Hematopoietic multipotent progenitor cell treated with erythropoietin and hydrocortisone succinate and interleukin-3 and kit ligand, for 6 days (in vitro differentiated cells): ENCODE measurements at regions not wholly inside any gene's neighbourhood (a gene's known extent, or its start where the extent isn't known, plus 50 kb on each side); places are given as distances from the start of the nearest gene placed in this dataset.
A peak's percentile ranks its signal among the peaks of the same experiment; 100 is the strongest.
"Not testable (repeated sequence)": the region's sequence is repeated elsewhere in the genome, so short reads cannot be mapped to it uniquely, and the experiment has no call there.

ENCODE experiments used
- DNase-seq: peaks from one replicate; pipeline ENCODE4 v3.0.0-alpha.2; 2015

DNA sequence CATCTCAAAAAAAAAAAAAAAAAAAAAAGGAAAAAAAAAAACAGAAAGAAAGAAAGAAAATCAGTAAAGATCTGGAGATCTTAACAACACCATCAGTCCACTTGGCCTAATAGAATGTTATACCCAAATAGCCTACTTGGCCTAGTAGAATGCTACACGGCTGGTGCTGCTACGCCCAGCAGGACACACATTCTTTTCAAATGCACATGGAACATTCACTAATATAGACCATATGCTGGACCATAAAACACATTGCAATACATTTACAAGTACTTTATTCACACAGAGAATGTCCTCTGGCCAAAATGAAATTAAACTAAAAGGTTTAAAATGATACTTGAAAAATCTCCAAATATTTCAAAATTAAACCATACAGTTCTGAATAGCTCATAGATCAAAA, 80.0 kb upstream of the TNFAIP3 start:
- DNase-seq: no peak

DNA sequence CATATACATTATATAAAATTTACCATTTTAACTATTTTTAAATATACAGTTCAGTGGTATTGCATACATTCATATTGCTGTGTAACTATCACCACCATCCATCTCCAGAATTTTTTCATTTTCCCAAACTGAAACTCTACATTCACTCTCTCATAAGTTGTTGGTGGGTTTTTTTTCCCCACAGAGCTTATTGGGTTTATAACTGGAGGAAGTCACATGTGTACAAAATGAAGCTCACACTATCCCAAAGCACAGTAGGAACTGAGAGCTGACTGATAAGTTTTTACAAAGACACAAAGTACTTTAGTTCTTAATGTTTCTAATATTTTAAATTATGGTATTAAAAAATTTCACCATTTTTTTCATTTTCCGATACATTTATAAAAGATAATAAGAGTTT, 78.8 kb upstream of the TNFAIP3 start:
- peak; percentile 22 for DNase-seq

DNA sequence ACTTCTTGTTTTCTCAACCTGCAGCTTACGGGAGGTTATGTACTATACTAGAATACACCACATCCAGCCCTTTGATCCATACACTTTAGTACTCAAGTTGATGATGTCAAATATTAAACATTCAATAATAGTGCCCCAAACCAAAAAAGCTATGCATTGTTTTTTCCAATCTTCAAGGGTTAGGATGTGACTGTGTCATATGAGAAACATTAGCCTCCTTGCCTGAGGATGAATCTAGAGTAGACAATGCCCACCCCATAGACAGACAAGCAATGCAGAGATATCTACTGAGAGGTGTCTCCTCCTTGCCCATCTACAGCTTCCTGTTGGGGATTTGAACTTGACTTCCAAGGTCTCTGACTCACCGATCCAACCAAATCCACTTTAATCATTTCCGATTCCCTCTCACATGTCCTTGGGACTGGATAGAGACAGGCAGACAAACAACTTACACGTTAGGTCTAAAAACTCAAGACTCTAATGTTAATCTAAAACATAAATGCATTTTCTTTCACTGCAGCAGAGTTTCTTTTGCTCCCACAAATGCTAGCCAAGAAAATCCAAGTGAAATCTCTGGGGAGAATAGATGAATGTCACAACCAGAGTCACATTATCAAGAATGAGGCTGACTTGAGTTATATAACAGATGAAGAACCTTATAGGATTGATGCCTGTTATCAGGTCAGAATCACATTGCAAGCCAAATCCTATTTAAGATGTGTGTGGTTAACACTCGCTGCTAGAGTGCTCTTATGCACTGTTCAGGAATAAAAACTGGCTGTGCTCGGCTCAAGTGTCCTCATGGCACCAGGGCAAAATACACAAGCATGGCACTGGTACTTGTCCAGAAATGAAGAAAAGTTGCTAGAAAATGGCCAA, 75.5 kb upstream of the TNFAIP3 start:
- no peak for DNase-seq

DNA sequence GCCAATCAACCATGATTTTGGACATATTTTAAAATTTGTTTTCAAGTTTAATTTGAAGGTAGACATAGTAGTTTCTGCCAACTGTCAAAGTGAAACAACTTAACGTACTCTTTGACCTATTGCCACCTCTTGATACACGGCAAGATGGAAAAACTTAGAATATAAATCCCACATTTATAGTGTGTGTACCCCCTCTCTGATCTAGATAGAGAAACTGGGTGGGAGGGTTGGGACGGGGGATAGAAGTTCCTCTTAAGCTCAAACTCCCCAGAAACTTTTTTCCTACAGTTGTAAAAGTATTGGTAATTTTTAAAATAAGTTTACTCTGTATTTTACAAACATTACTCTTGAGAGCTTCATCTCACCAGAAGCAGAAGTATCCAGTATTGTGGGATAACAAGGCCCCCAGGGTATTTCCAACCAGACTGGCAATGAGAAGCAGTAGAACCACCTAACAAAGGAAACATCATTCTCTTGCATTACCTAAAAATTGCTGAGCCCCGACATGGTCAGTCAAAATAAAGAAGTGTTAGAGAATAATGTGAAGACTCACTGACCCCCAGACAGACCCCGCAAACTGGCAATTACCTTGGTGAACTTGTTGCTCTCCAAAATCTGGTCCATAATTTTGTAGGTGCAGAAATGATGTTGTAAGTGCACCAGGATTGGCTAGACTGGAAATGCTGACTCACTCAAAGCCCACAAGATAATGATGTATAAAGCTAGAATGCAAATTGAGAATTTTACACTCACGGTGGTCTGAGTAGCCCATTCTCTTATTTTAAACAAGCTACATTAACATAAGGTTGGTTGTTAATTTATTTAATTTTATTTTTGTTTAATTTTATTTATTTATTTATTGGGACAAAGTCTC, 74.7 kb upstream of the TNFAIP3 start:
- no peak for DNase-seq

DNA sequence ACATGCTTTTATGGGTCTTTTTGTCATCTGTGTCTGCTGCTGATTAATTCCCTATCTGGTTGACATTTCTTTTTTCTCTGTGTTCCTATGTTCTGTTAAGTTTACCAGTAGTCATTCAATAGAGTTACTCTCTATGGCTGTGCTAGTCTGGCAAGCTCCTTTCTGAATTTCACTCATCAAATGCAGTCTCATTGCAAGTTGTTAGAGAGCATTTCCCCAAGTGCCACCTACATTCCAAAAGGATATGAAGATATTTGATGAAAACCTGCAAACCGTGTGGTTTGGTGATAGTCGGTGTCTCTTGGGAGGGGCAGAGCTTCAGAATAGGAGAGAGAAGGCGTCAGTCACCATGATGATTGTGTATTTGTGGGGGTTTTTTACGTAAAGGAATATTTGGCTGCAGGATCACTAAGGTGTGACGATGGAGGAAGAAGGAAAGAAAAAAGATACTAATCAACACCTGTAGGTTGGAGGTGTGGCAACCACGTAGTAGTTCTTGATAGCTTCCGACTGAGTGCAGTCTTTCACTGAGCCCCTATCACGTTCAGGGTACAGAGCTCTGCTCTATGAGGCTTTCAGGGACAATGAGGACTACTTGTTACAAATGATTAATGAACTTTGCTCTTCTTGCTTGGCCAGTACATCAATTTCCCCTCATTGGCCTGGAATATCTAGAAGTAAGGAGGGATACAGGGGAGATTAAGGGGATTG, 73.1 kb upstream of the TNFAIP3 start:
- DNase-seq: no peak

DNA sequence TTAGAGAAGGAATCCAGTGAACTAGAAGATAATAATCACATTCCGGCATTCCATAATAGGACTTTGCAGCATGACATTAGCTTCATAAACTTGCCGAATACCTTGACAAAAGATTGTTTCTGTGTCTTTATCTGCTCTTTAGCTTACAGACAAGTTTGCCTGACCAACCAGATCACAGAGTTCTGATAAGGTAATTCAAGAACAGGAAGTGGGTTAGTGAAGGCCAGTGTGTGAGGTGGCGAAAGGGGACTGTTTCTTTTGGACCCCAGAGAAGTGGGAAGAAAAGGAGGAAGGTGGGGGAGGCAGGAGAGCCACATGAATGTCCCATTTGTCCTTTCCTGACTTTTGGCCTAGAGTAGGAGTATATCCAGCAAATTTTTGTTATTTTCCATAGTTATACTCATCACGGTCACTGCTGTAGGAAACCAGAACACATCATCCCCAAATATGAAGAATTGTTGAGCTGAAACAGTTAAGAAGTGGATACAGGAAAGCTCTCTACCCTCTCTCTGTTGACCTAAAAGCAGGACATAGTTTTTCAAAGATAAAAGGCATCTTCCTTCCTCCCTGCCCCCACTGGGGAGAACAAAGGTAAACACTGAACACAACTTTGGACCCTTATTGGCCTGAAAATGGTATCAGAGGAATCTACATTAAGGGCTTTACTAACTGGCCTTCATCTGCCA, 72.4 kb upstream of the TNFAIP3 start:
- DNase-seq: peak; percentile 72

DNA sequence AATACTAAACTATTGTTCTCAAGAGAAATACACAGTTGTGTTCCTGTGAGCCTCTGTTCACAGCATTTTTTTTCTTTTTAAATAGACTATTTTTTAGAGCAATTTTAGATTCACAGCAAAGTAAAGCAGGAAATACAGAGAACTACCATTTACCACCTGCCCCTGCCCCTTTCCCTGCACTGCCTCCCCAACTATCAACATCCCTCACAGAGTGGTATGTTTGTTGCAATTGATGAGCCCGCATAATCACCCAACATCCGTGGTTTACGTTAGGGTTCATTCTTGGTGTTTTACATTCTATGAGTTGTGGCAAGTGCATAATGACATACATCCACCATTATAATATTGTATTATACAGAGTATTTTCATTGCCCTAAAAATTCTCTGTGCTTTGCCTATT, 71.6 kb upstream of the TNFAIP3 start:
- DNase-seq: no peak

DNA sequence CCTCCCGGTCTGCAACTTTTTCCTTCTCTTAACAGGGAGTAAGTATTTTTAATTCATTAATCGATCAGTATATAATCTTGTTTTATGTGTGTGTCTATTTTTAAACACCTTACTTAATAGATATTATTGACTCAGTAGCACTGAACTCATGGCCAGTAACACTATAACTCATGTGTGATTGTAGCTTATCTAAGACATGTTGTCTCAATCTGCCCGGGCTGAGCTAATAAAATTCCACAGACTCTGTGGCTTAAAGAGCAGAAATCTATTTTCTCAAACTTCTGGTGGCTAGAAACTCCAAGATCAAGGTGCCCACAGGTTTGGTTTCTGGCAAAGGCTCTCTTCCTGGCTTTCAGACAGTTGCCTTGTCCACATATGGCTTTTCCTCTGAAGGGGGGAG, 68.8 kb upstream of the TNFAIP3 start:
- DNase-seq: no peak

DNA sequence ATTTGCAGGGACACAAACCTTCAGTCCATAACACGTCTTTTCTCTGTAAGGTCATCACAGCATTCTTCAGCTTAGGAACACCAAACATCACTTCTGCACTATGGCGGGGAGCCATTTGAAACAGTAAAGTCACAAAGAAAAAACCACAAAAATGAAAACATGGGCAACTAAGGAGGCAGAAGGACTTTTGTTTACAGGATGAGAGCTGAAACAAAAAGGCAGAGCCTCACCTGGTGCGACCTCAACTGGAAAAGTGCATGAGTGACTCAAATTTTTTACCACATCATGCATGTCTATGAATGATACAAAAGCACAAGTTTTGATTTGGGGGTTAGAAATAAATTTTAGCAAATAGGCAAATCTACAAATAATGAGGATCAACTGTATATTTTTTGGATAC, 68.2 kb upstream of the TNFAIP3 start:
- no peak for DNase-seq

DNA sequence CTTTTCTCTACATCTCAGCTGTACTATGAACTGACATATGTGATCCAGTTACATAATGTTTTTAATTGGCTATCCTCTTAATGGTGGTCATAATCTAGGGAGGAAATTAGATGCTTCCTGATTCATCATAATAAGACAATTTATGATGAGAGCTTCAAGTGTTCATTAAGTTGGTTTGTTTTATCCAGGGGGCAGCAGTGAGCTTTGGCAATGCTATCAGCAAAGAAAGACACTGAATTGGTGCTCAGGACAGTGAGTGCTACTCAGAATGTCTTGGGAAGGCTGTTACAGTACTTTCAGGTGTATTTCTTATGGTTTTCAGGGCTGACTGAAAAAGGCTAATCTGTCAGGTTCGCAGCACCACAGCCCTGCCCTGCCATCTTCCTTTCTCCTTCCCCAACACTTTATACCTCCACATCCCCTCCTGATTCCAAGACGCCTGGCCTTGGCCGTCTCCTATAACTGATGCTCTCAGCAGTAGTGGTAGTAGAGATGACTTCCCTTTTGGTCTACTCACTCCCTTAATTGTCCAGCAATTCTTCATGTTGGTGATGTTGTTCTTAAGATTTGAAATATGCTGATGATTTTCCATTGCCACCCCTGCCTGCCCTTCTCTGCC, 67.0 kb upstream of the TNFAIP3 start:
- peak; percentile 87 for DNase-seq

DNA sequence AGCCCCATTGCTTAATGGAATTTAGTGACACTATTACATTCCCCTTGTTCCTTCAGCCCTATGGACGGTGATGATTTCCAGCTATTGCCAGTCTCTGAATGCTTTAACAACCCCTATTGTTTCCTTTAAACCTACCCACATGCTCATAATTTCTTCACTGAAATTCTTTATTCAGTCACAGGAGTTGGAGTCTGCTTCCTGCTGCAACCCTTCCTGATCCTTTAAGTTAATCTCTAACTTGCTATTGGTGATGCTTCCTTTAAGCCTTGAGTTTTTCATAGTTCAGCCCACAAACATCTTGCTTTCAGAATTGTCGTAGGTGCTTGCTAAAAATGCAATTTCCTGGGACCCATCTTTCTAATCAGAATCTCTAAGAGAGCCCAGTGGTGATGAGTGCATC, 66.3 kb upstream of the TNFAIP3 start:
- no peak for DNase-seq

DNA sequence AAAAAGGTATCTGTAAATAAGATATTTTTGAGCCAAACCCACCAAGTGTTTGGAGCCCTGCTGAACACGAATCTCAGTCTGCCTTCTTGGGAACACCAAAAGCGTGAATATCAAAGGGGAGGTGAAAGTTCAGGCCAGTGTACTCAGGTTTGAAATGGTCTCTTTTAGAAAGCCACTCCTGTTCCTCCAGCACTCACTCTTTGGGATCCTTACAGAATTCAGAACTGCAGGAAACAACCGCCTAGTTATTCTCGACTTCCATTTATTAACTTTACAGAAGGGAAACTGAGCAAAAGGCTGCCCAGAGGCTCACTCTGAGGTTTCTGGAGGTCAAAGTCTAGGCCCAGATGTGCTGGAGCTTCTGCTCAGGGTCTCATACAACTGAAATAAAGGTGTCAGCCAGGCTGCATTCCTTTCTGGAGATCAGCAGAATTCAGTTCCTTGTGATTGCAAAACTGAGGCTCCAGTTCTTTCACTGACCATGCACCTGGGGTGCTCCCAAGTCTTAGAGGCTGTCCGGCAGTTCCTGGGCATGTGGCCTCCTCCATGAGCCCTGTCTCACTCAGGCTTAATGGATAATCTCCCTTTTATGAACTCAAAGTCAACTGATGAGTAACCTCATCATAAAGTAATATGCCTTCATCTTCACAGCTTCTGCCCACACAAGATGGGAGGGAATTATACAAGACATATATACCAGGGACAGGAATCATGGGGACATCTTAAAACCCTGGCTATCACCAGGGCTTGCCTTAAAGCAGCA, 65.5 kb upstream of the TNFAIP3 start:
- no peak for DNase-seq

DNA sequence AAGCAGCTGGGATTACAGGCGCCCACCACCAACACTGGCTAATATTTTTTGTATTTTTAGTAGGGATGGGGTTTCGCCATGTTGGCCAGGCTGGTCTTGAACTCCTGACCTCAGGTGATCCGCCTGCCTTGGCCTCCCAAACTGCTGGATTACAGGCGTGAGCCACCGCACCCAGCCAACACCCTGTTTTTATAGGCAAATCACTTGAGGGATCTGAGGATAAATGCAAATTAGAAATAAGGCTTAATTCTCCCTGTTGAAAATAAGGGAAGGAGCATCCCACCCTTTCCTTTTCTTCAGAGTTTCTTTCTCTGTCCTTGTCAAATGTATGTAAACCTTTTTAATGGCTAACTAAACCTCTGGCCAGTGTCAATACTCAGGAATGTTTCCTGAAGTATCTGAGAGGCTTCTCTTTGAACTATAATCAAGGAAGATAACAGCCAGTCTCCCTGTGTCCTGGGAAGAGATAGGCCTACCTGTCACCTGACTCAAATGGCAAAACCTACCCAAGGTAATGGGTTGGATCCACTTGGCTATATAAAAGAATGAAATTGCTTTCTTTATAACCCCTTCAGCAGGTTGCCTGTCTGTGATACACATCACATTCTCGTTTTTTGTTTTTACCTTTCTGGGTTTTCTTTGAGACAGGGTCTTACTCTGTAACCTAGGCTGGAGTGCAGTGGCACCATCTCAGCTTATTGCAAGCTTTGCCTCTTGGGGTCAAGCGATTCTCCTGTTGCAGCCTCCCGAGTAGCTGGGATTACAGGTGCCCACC, 64.5 kb upstream of the TNFAIP3 start:
- no peak for DNase-seq

DNA sequence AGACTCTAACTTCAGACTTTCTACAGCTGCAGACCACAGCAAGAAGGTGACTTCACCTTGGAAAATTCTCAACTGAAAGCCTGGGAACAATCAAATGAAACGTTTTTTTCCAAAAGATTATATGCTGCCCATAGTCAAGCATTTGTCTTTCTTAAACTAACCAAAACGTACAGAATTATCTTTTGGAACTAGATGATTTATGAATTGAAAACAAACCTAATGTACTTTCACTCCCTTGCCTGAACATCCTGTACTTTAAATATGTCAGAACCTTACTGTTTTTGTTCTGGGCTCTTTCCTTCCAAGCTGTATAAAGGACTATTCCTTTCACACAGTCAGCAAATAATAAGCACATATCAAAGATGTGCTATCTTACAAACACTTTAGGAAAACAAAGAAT, 62.4 kb upstream of the TNFAIP3 start:
- no peak for DNase-seq

DNA sequence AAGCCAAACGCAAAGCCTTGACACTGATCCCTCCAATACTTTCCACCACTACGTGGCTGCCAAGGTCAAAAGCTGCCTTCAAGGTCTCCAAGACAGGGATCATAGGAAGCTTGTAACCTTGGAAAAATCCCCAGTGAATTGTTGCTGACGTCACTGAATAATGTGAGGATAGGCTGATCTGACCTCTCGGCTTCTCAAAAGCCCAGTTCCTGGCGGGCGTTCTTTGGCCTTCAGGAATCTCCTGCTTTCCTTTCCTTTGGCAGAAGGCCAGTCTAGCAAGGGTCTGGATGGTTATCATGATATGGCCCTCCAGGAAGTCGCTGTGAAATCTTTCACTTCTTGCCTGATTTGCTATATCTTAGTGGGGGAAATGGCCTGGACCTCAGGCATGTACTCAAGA, 61.4 kb upstream of the TNFAIP3 start:
- no peak for DNase-seq

DNA sequence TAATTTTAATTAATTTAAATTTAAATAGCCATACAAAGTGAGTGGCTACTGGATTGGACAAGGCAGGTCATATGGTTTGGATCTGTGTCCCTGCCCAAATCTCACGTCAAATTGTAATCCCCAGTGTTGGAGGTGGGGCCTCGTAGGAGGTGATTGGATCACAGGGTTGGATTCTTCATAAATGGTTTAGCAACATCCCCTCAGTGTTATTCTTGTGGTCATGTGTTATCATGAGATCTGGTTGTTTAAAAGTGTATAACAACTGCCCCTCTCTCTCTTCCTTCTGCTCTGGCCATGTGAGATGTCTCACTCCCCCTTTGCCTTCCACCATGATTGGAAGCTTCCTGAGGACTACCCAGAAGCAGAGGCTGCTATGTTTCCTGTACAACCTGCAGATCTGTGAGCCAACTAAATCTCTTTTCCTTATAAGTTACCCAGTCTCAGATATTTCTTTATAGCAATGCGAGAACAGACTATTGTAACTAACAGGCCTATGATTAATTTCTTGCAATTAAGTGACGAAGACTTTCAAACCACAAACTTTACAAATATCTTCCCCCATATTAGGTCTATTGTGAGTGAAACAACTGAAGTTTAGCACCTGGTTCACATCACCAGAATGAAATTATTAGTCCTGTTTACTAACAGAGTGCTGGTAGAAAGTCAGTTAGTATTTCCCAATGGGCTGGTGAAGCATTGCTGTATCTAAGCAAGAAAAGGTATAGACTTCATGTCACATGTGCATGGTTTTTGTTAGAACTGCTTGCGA, 60.0 kb upstream of the TNFAIP3 start:
- DNase-seq: peak; percentile 16

DNA sequence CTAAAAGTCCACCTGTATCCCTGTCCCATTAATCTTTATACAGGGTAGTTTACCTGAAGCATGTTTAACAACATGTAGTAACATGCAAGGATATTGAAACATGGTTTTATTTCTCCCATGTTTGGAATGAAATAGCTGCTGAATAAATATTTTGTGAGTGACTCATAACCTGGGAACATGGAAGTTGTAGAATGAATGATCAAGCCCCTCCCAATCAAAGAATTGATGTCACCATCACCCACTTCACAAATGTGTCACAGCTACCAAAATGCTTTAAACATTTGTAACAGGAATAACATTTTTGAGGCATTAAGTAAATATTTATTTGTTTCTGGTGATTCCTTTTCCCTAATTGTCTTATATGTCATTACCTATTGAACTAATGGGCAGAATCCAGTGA, 58.9 kb upstream of the TNFAIP3 start:
- no peak for DNase-seq

DNA sequence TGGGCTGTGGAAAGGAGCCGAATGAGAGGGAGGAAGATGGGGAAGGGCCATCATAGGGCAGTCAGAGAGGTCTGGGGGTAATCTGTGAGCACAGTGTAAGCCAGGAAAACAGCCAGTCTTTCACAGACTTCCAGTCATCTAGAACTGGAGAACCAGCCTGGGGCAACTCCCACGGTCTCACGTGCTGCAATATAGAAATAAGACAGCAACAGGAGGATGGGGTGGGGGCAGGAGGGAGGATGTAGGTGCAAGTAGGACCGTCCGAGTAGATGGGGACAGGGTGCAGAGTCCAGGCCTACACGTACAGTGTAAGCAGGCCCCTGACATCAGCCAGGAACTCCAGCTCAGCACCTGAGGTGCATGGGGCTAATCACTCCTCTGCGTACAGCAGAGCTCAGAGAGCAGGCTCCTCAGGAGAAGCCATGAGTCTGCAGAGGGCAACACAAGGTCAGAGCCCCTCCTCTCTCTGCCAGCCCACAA, 58.2 kb upstream of the TNFAIP3 start:
- DNase-seq: no peak

DNA sequence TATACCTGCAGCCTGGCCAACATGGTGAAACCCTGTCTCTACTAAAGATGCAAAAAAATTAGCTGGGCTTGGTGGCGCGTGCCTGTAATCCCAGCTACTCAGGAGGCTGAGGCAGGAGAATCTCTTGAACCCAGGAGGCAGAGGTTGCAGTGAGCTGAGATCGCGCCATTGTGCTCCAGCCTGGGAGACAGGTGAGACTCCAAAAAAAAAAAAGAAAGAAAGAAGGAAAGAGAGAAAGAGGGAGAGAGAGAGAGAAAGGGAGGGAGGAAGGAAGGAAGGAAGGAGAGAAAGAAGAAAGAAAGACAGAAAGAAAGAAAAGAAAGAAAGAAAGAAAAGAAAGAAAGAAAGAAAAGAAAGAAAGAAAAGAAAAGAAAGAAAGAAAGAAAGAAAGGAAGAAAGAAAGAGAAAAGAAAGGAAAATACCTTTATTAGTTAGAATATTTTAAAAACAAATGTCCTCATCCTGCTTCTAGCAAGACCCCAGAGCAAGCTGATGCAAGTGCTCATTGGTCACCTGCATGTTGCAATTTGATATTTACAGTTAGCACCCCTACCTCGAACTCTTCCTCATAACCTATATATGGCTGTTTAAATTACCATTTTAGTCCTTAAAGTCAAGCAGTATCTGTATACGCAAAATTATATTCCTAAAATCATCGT, 57.0 kb upstream of the TNFAIP3 start:
- DNase-seq: not testable (repeated sequence)
